ENCODE measurements at regions not wholly inside any gene's neighbourhood (a gene's known extent, or its start where the extent isn't known, plus 50 kb on each side); places are given as distances from the start of the nearest gene placed in this dataset.

- Histone ChIP-seq H3K4me2 (ENCODE audit: insufficient read depth, low read length) (no peak overlapping the region), H4K20me1 (ENCODE audit: insufficient read depth, low read length) (no peaks in the 10 kb centered on the region), H3K4me1 (ENCODE audit: insufficient read depth, low read length) (no peaks in the 10 kb centered on the region), H2AFZ (ENCODE audit: low read depth, low read length) (no peak overlapping the region), H3K9me3 (ENCODE audit: insufficient read depth, low read length, severe bottlenecking) (no peaks in the 10 kb centered on the region), H3K4me3 (ENCODE audit: low read depth in 1 of 2, low read length in 2 of 2) (no peak overlapping the region), H3K27me3 (ENCODE audit: insufficient read depth, low read length, poor library complexity) (peaks cover 4% of the 10 kb centered on the region), H3K9ac (ENCODE audit: low read depth, low read length) (no peak overlapping the region), H3K79me2 (ENCODE audit: insufficient read depth, low read length) (no peaks in the 10 kb centered on the region), H3K36me3 (ENCODE audit: insufficient read depth, low read length) (no peaks in the 10 kb centered on the region), H3K27ac (ENCODE audit: low read length) (no peak overlapping the region)
- ATAC-seq (ENCODE audit: insufficient read depth, low read depth): no peak
- TF ChIP-seq, protein P1, sequence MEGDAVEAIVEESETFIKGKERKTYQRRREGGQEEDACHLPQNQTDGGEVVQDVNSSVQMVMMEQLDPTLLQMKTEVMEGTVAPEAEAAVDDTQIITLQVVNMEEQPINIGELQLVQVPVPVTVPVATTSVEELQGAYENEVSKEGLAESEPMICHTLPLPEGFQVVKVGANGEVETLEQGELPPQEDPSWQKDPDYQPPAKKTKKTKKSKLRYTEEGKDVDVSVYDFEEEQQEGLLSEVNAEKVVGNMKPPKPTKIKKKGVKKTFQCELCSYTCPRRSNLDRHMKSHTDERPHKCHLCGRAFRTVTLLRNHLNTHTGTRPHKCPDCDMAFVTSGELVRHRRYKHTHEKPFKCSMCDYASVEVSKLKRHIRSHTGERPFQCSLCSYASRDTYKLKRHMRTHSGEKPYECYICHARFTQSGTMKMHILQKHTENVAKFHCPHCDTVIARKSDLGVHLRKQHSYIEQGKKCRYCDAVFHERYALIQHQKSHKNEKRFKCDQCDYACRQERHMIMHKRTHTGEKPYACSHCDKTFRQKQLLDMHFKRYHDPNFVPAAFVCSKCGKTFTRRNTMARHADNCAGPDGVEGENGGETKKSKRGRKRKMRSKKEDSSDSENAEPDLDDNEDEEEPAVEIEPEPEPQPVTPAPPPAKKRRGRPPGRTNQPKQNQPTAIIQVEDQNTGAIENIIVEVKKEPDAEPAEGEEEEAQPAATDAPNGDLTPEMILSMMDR (IDR thresholded peaks at IDR 0.05; ENCODE audit: borderline replicate concordance, extremely low read depth, low read length, poor library complexity, severe bottlenecking): no peak
- TF ChIP-seq EZH2 (IDR thresholded peaks at IDR 0.05; ENCODE audit: borderline replicate concordance, low read depth, low read length, severe bottlenecking): no peak
- no peak for DNase-seq
Measured at GRCh38 chr9:105911104-105911911, 217.0 kb downstream of the TMEM38B start.

GRCh38 chr9:105912157-105912862, 218.0 kb downstream of the TMEM38B start:
- no peaks in the 10 kb centered on the region for H4K20me1 ChIP-seq (ENCODE audit: insufficient read depth, low read length)
- ATAC-seq (ENCODE audit: insufficient read depth, low read depth) (no peak), DNase-seq (no peak)
- H3K4me3 ChIP-seq (ENCODE audit: low read depth in 1 of 2, low read length in 2 of 2): no peak overlapping the region
- TF ChIP-seq, protein P1 (IDR thresholded peaks at IDR 0.05; ENCODE audit: borderline replicate concordance, extremely low read depth, low read length, poor library complexity, severe bottlenecking): no peak
- TF ChIP-seq EZH2 (IDR thresholded peaks at IDR 0.05; ENCODE audit: borderline replicate concordance, low read depth, low read length, severe bottlenecking): no peak
- H3K79me2 ChIP-seq (ENCODE audit: insufficient read depth, low read length): no peaks in the 10 kb centered on the region
- no peak overlapping the region for H3K9ac ChIP-seq (ENCODE audit: low read depth, low read length)
- H3K9me3 ChIP-seq (ENCODE audit: insufficient read depth, low read length, severe bottlenecking): no peaks in the 10 kb centered on the region
- no peak overlapping the region for H3K4me2 ChIP-seq (ENCODE audit: insufficient read depth, low read length)
- no peak overlapping the region for H2AFZ ChIP-seq (ENCODE audit: low read depth, low read length)
- H3K36me3 ChIP-seq (ENCODE audit: insufficient read depth, low read length): no peaks in the 10 kb centered on the region
- no peaks in the 10 kb centered on the region for H3K4me1 ChIP-seq (ENCODE audit: insufficient read depth, low read length)
- H3K27me3 ChIP-seq (ENCODE audit: insufficient read depth, low read length, poor library complexity): peaks cover 4% of the 10 kb centered on the region
- no peak overlapping the region for H3K27ac ChIP-seq (ENCODE audit: low read length)

GRCh38 chr9:105912863-105913516, 218.6 kb downstream of the TMEM38B start:
- no peaks in the 10 kb centered on the region for H3K36me3 ChIP-seq (ENCODE audit: insufficient read depth, low read length)
- peaks cover 4% of the 10 kb centered on the region for H3K27me3 ChIP-seq (ENCODE audit: insufficient read depth, low read length, poor library complexity)
- no peaks in the 10 kb centered on the region for H3K79me2 ChIP-seq (ENCODE audit: insufficient read depth, low read length)
- ATAC-seq (ENCODE audit: insufficient read depth, low read depth): no peak
- no peaks in the 10 kb centered on the region for H3K4me1 ChIP-seq (ENCODE audit: insufficient read depth, low read length)
- no peaks in the 10 kb centered on the region for H4K20me1 ChIP-seq (ENCODE audit: insufficient read depth, low read length)
- no peak overlapping the region for H3K27ac ChIP-seq (ENCODE audit: low read length)
- no peak overlapping the region for H3K4me3 ChIP-seq (ENCODE audit: low read depth in 1 of 2, low read length in 2 of 2)
- H3K9ac ChIP-seq (ENCODE audit: low read depth, low read length): no peak overlapping the region
- H3K9me3 ChIP-seq (ENCODE audit: insufficient read depth, low read length, severe bottlenecking): no peaks in the 10 kb centered on the region
- no peak for TF ChIP-seq EZH2 (IDR thresholded peaks at IDR 0.05; ENCODE audit: borderline replicate concordance, low read depth, low read length, severe bottlenecking)
- H3K4me2 ChIP-seq (ENCODE audit: insufficient read depth, low read length): no peak overlapping the region
- no peak for DNase-seq
- H2AFZ ChIP-seq (ENCODE audit: low read depth, low read length): no peak overlapping the region

All from DND-41 (cell line).